ENCODE measurements at regions not wholly inside any gene's neighbourhood (a gene's known extent, or its start where the extent isn't known, plus 50 kb on each side); places are given as distances from the start of the nearest gene placed in this dataset.
A peak's percentile ranks its signal among the peaks of the same experiment; 100 is the strongest.

DNA sequence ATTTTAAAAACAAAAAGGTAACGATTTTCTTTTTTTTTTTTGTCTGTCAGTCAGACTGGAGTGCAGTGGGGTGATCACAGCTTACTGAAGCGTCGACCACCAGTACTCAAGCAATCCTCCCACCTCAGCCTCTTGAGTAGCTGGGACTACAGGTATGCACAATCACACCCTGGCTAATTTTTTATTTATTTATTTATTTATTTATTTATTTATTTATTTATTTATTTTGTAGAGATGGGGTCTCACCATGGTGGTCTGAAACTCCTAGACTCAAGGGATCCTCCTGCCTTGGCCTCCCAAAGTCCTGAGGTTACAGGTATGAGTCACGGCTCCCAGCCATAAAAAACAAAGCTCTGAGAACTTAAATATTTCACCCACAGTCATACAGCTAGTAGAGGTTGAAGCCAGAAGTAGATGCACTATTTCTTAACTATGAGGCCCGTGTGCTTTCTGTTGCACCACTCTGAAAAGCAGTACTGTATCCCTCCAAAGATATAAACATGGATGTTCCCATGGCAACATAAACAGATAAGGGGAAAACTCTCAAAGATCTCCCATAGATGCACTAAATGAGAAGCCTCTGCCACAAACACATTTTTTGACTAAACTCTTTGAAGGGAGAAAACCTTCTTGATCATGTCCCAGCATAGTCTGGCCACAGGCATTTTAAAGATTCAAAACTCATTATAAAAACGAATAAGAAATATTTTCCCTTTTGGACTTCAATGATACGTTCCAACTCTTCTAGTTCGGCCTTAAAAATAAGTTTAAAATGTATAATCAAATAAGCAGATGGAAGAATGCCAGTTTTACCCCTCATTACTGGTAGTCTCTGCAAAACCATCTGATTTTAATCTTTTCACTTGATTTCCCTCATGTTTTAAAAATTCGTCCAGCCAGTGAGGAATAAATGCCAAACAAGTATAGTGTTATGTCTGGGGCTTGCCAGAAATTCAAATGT, 162.3 kb upstream of the ARHGEF26 start:
- FAIRE-seq (no peak), ATAC-seq (no peak), DNase-seq (ENCODE audit: low read depth in 1 of 2, low spot score in 1 of 2) (no peak)
- Histone ChIP-seq H3K4me3 (no peak overlapping the region), H3K4me1 (no peaks in the 10 kb centered on the region), H3K27ac (no peak overlapping the region), H3K4me2 (no peak overlapping the region), H3K9me3 (no peaks in the 10 kb centered on the region)
- CTCF ChIA-PET, result no interaction called here
- POLR2A ChIA-PET, result no interaction called here
- WGBS (ENCODE audit: missing lambda C conversion rate), result 37% methylated on average over 9 of the region's 9 CpGs
- TF ChIP-seq FOSB (CRISPR knock-in tag; IDR thresholded peaks at IDR 0.05), result no peak
- TF ChIP-seq ZC3H11A (IDR thresholded peaks at IDR 0.05), result peak; percentile 61
- TF ChIP-seq MYC (IDR thresholded peaks at IDR 0.05; ENCODE audit: borderline replicate concordance, low read length), result no peak

DNA sequence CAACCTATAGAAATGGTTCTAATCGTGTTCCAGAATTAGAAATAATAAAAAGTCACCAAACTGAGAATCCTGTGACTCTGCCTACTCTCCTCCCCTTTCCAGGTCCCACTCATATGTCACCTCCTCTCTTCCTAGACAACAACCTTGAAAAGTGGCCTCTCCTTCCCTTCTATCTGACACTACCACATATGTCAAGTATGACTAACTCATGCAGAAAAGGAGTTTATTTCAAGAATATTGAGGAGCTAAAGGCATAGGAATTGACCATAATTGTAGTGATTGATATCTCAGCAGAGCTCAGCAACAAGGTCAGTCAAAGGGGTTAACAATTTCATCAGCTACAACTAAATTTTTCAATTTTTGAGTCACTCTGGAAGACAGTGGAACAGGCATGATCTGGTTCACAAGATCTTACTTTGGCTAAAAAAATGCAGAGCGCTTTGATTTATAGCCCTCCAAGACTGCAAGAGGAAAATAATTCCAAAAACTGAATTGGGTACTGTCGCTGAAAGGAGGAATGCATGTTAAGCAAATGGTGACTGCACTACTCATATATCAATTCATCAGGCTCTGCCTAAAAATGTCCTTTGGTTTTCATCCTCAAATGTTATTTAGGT, 160.6 kb upstream of the ARHGEF26 start:
- WGBS (ENCODE audit: missing lambda C conversion rate), result 29% methylated on average over 3 of the region's 3 CpGs
- H3K9me3 ChIP-seq, result no peaks in the 10 kb centered on the region
- ChIA-PET POLR2A (no interaction called here), CTCF (no interaction called here)
- no peaks in the 10 kb centered on the region for H3K4me1 ChIP-seq
- no peak for FAIRE-seq
- ATAC-seq, result no peak
- TF ChIP-seq EP300 (IDR thresholded peaks at IDR 0.05) (no peak), SMC3 (IDR thresholded peaks at IDR 0.05) (no peak), RFX5 (IDR thresholded peaks at IDR 0.05) (no peak), ZSCAN20 (CRISPR knock-in tag; IDR thresholded peaks at IDR 0.05) (no peak), MYC (IDR thresholded peaks at IDR 0.05; ENCODE audit: borderline replicate concordance, low read length) (no peak)
- H3K4me3 ChIP-seq, result no peak overlapping the region
- H3K27ac ChIP-seq, result no peak overlapping the region
- H3K4me2 ChIP-seq, result no peak overlapping the region
- no peak for DNase-seq (ENCODE audit: low read depth in 1 of 2, low spot score in 1 of 2)

DNA sequence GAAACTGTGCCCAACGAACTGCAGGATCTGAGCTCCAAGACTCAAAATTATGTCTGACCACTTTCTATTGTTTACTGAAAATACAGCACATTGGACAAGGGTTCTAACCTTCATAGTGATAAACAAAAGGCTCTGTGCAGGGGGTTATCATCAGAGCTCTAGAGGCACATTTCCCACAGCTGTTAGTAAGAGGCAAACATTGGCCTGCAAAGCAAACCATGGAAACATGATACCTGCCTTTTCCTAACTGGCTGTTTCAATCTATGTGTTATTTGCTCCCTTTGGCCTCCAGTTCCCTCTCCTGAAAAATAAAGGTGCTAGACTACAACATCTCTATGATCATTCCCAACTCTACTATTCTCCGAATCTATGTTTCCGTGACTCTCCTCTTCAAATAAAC, 159.7 kb upstream of the ARHGEF26 start:
- ChIA-PET CTCF (interaction anchor here (0.9 kb wide), 1 partner anchor 9 kb away, joined by 3 read pairs; no protein-coding TSS in a partner anchor), POLR2A (no interaction called here)
- H3K27ac ChIP-seq, result no peak overlapping the region
- no peak overlapping the region for H3K4me2 ChIP-seq
- FAIRE-seq (no peak), DNase-seq (ENCODE audit: low read depth in 1 of 2, low spot score in 1 of 2) (no peak), ATAC-seq (no peak)
- TF ChIP-seq BHLHE40 (IDR thresholded peaks at IDR 0.05; ENCODE audit: low read depth, low read length), result no peak
- TF ChIP-seq, protein P1, sequence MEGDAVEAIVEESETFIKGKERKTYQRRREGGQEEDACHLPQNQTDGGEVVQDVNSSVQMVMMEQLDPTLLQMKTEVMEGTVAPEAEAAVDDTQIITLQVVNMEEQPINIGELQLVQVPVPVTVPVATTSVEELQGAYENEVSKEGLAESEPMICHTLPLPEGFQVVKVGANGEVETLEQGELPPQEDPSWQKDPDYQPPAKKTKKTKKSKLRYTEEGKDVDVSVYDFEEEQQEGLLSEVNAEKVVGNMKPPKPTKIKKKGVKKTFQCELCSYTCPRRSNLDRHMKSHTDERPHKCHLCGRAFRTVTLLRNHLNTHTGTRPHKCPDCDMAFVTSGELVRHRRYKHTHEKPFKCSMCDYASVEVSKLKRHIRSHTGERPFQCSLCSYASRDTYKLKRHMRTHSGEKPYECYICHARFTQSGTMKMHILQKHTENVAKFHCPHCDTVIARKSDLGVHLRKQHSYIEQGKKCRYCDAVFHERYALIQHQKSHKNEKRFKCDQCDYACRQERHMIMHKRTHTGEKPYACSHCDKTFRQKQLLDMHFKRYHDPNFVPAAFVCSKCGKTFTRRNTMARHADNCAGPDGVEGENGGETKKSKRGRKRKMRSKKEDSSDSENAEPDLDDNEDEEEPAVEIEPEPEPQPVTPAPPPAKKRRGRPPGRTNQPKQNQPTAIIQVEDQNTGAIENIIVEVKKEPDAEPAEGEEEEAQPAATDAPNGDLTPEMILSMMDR (IDR thresholded peaks at IDR 0.05), result no peak
- TF ChIP-seq, protein P2, sequence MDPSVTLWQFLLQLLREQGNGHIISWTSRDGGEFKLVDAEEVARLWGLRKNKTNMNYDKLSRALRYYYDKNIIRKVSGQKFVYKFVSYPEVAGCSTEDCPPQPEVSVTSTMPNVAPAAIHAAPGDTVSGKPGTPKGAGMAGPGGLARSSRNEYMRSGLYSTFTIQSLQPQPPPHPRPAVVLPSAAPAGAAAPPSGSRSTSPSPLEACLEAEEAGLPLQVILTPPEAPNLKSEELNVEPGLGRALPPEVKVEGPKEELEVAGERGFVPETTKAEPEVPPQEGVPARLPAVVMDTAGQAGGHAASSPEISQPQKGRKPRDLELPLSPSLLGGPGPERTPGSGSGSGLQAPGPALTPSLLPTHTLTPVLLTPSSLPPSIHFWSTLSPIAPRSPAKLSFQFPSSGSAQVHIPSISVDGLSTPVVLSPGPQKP (IDR thresholded peaks at IDR 0.05; ENCODE audit: low read depth, low read length), result no peak
- TF ChIP-seq MYC (IDR thresholded peaks at IDR 0.05; ENCODE audit: borderline replicate concordance, low read length), result no peak
- no peak for TF ChIP-seq JUNB (IDR thresholded peaks at IDR 0.05)
- no peak for TF ChIP-seq TFCP2L1 (CRISPR knock-in tag; IDR thresholded peaks at IDR 0.05)
- TF ChIP-seq CBX8 (IDR thresholded peaks at IDR 0.05), result no peak
- TF ChIP-seq, protein P3, sequence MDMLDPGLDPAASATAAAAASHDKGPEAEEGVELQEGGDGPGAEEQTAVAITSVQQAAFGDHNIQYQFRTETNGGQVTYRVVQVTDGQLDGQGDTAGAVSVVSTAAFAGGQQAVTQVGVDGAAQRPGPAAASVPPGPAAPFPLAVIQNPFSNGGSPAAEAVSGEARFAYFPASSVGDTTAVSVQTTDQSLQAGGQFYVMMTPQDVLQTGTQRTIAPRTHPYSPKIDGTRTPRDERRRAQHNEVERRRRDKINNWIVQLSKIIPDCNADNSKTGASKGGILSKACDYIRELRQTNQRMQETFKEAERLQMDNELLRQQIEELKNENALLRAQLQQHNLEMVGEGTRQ (IDR thresholded peaks at IDR 0.05), result no peak
- no peak for TF ChIP-seq POLR2A (IDR thresholded peaks at IDR 0.05; ENCODE audit: low read length)
- TF ChIP-seq GATA3 (IDR thresholded peaks at IDR 0.05; ENCODE audit: borderline replicate concordance), result no peak
- no peak for TF ChIP-seq CHD2 (IDR thresholded peaks at IDR 0.05; ENCODE audit: low read length, partially characterized antibody)
- TF ChIP-seq HOXA7 (CRISPR knock-in tag; IDR thresholded peaks at IDR 0.05), result no peak
- no peak for TF ChIP-seq CBX2 (IDR thresholded peaks at IDR 0.05; ENCODE audit: borderline replicate concordance, low read depth)
- TF ChIP-seq ZFP36 (IDR thresholded peaks at IDR 0.05; ENCODE audit: borderline replicate concordance, partially characterized antibody), result no peak
- no peak for TF ChIP-seq HDAC2 (IDR thresholded peaks at IDR 0.05)
- WGBS (ENCODE audit: missing lambda C conversion rate), result 58% methylated on average over 3 of the region's 3 CpGs
- no peak overlapping the region for H3K4me3 ChIP-seq
- H3K9me3 ChIP-seq, result no peaks in the 10 kb centered on the region
- H3K4me1 ChIP-seq, result no peaks in the 10 kb centered on the region

All from A549 (cell line).